Neutrophil (primary cell): ENCODE measurements at regions not wholly inside any gene's neighbourhood (a gene's known extent, or its start where the extent isn't known, plus 50 kb on each side); places are given as distances from the start of the nearest gene placed in this dataset.

ENCODE experiments used
- H3K27ac ChIP-seq: fragments of 200-600 bp; sonication (generic); 2 replicates; pipeline ENCODE4 v1.5.1; 2016; ENCODE audit warnings: mild to moderate bottlenecking, moderate library complexity
- H3K27me3 ChIP-seq: fragments of 200-600 bp; sonication (generic); 2 replicates; pipeline ENCODE4 v1.6.0; 2016; ENCODE audit warnings: mild to moderate bottlenecking
- H3K36me3 ChIP-seq: fragments of 200-600 bp; sonication (generic); 2 replicates; pipeline ENCODE4 v1.5.1; 2017
- H3K4me1 ChIP-seq, 2 experiments: fragments of 200-600 bp in 1 of 2; sonication (generic) in 1 of 2; 1 replicate in 1 of 2; 2 replicates in 1 of 2; pipeline versions ENCODE4 v1.5.1 to v1.6.1; 2013 to 2016; ENCODE audit warnings: low read depth in 1 of 2, low read length in 1 of 2, mild to moderate bottlenecking in 1 of 2, moderate library complexity in 1 of 2; ENCODE audit not compliant: control insufficient read depth in 1 of 2, insufficient read depth in 1 of 2
- H3K4me3 ChIP-seq, 2 experiments: fragments of 200-600 bp in 1 of 2; sonication (generic) in 1 of 2; 1 replicate in 1 of 2; 2 replicates in 1 of 2; pipeline ENCODE4 v1.5.1; 2013 to 2016; ENCODE audit warnings: low read depth in 1 of 2, low read length in 1 of 2, mild to moderate bottlenecking in 1 of 2, moderate library complexity in 1 of 2
- H3K9me3 ChIP-seq: fragments of 200-600 bp; sonication (generic); 2 replicates; pipeline ENCODE4 v1.5.1; 2016
- TF ChIP-seq, protein P1 (sequence below): fragments of 200-600 bp; sonication (generic); IDR thresholded peaks from 2 replicates; pipeline ENCODE4 v1.5.1; 2016; ENCODE audit warnings: antibody characterized with exemption

DNA sequence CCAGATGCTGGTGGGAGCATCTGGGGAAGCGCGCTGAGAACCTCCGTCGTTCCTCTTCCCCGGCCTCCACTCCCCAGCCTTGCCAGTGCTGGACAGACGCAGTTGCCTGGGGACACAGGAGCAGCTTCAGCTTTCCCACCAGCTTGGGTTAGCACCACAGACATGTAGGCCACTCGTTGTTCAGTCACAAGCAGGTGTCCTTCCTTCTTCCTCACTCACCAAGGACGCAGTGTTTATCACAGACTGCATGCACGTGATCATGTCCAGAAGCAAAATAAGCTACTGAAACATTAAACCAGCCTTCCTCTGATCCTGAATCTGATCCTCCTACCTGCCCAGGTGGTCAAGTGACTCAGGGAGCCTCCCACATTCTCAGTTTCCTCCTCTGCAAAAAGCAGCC lies 232.9 kb downstream of the SYK start:
- Histone ChIP-seq H3K27me3 (peaks cover 29% of the 10 kb centered on the region), H3K4me3 (no peak overlapping the region), H3K36me3 (no peaks in the 10 kb centered on the region), H3K4me1 (peaks cover 7 to 15% of the 10 kb centered on the region in 2 experiments), H3K9me3 (no peaks in the 10 kb centered on the region), H3K27ac (no peak overlapping the region)
- TF ChIP-seq, protein P1, sequence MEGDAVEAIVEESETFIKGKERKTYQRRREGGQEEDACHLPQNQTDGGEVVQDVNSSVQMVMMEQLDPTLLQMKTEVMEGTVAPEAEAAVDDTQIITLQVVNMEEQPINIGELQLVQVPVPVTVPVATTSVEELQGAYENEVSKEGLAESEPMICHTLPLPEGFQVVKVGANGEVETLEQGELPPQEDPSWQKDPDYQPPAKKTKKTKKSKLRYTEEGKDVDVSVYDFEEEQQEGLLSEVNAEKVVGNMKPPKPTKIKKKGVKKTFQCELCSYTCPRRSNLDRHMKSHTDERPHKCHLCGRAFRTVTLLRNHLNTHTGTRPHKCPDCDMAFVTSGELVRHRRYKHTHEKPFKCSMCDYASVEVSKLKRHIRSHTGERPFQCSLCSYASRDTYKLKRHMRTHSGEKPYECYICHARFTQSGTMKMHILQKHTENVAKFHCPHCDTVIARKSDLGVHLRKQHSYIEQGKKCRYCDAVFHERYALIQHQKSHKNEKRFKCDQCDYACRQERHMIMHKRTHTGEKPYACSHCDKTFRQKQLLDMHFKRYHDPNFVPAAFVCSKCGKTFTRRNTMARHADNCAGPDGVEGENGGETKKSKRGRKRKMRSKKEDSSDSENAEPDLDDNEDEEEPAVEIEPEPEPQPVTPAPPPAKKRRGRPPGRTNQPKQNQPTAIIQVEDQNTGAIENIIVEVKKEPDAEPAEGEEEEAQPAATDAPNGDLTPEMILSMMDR, result no peak

DNA sequence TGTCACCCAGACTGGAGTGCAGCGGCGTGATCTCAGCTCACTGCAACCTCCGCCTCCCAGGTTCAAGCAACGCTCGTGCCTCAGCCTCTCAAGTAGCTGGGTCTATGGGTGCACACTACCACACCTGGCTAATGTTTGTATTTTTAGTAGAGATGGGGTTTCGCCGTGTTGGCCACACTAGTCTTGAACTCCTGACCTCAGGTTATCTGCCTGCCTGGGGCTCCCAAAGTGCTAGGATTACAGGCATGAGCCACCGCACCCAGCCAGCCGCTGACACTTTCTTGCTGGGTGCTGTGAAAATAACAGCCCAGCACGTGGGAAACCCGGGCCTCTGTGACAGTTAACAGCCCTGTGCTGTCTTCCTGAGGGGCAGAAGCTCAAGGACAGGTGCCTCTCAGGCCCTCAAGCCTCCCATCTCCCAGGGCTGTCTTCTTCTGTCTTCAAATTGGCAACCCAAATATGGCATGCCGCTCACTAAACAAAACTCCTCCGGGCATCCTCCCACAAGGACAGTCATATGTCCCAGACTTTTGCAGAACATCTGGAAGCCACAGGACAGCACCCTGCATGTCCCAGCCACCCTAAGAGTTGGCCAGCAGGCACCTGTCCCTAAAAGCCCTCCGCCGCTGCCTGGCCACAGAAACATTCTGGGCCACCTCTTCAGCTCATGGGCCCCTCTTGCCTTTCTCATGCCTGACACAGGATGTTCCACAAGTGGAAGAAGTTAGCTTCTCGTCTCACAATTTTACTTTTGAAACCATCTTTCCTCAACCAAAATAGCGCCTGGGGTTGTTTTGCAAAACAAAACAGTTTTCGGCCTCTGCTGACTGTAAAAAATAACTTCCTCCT lies 233.6 kb downstream of the SYK start:
- Histone ChIP-seq H3K36me3 (no peaks in the 10 kb centered on the region), H3K4me1 (peaks cover 7 to 15% of the 10 kb centered on the region in 2 experiments), H3K27ac (no peak overlapping the region), H3K27me3 (peaks cover 29% of the 10 kb centered on the region), H3K9me3 (no peaks in the 10 kb centered on the region), H3K4me3 (no peak overlapping the region)
- TF ChIP-seq, protein P1, result no peak

DNA sequence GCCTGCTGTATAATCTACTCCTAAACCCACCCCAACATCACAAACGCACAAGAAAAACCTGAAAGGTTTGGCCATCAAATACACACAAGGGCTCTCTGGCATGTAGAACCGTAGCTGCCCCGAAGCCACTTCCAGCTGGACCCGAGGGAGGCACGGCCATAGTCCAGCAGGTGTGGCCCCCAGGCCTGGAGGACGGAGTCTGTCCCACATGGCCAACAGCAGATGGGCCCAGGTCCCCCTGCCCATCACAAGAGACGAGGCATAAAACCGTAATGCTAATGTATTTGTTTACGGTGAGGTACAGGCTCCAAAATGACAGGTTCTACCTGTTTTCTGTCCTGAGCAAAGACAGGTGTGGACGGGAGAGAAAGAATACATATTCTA lies 234.2 kb downstream of the SYK start:
- TF ChIP-seq, protein P1, result no peak
- H3K27ac ChIP-seq, result no peak overlapping the region

DNA sequence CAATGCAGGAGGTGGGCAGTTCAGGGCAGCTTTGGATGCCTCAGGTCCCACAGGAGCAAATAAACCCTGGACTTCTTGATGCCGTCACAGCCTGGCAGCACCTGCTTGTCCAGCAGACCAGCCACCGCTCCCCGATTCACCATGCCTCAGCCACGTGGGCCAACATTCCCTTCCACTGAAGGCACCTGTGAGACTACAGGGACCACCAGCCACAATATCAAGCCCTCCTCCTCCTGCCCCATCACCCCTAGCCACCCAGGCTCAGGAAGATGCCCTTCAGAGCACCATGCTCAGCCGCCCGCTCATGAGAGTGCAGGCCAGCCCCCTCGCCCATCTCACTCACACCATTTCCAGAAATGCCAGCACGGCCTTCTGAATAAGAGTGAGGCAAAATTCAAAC lies 234.7 kb downstream of the SYK start:
- Histone ChIP-seq H3K27me3 (peaks cover 29% of the 10 kb centered on the region), H3K27ac (no peak overlapping the region), H3K4me1 (peaks cover 7 to 15% of the 10 kb centered on the region in 2 experiments), H3K36me3 (no peaks in the 10 kb centered on the region), H3K9me3 (no peaks in the 10 kb centered on the region), H3K4me3 (no peak overlapping the region)
- TF ChIP-seq, protein P1, result no peak

More for the DNA sequence above, 234.2 kb downstream of the SYK start:
- no peak overlapping the region for H3K4me3 ChIP-seq
- peaks cover 7 to 15% of the 10 kb centered on the region in 2 experiments for H3K4me1 ChIP-seq
- H3K27me3 ChIP-seq, result peaks cover 29% of the 10 kb centered on the region
- no peaks in the 10 kb centered on the region for H3K9me3 ChIP-seq
- H3K36me3 ChIP-seq, result no peaks in the 10 kb centered on the region

DNA sequence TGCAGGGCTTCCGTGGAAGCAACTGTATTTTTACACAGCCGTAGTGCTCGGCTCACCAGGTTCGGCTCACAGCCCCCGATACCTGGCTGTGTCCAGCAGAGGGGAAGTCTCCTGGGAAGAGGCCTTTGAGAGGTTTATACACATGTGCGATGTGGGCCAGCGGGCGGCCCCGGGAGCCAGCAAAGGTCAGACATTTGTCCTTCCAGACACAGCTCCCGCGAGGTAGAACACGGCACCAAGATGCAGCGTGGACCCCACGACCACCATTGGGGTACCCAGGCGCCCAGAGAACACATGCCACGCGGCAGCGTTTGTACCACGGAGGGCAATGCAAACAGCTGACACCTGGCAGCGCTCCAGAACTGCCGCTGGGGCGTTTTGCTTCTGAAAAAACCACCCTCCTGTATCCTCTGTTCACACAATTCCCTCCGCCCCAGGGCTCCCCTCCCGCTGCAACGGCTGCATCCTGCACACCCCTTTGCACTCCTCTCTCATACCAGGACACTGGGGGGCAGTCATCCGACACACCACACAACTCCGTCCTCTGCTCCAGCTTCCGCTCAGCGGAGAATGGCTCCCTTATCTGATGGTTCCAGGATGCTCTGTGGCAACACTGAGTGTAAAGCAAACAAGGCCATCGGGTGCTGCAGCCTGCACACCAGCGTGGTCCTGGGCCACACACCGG lies 235.3 kb downstream of the SYK start:
- Histone ChIP-seq H3K27me3 (peaks cover 29% of the 10 kb centered on the region), H3K36me3 (no peaks in the 10 kb centered on the region), H3K27ac (no peak overlapping the region), H3K4me3 (no peak overlapping the region), H3K4me1 (peaks cover 10 to 11% of the 10 kb centered on the region in 2 experiments), H3K9me3 (no peaks in the 10 kb centered on the region)
- TF ChIP-seq, protein P1, result no peak
